UCSD-AML1 (cell line): ENCODE measurements at regions not wholly inside any gene's neighbourhood (a gene's known extent, or its start where the extent isn't known, plus 50 kb on each side); places are given as distances from the start of the nearest gene placed in this dataset.

ENCODE experiments used
- DNase-seq: peaks from one replicate; lab custom pipeline; 2025; ENCODE audit not compliant: unreplicated experiment; lab: John Stamatoyannopoulos, UW

DNA sequence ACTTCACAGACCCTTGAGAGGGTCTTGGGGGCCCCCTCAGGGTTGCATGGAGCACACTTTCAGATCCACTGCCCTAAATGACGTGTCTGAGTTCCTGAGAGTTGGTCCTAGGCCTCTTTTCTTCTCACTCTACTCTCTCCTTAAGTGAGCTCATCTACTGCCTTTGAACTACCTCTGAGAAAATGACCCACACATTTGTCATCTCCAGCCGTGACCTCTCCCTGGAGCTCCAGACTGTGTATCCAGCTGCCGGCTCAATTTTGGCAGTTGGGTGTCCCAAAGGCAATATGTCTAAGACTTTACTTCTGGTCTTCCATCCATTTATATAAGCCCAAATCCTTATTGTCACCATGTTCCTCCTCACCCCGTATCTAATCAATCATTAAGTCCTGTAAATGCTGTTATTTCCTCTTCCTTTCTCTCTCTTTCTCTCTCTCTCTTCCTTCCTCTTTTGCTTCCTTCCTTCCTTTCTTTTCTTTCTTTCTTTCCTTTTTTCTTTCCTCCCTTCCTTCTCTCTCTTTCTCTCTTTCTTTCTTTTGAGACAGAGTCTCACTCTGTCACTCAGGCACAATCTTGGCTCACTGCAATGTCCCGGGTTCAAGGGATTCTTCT, 51.2 kb upstream of the HSPA9 start:
- DNase-seq = no peak

DNA sequence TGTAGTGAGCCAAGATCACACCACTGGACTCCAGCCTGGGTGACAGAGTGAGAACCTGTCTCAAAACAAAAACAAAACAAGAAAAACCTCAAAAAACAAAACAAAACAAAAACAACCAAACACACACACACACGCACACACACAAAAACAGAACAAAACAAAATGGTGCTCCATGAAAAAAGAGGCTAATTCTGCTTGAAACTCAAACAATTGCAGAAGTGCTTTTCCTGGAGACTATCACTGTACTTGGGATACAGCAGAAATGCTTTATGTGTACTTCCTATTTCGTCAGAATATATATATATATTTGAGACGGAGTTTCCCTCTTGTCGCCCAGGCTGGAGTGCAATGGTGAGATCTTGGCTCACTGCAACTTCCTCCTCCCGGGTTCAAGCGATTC, 49.9 kb upstream of the HSPA9 start:
- DNase-seq = no peak
